HG02884 (cell line): ENCODE measurements at regions not wholly inside any gene's neighbourhood (a gene's known extent, or its start where the extent isn't known, plus 50 kb on each side); places are given as distances from the start of the nearest gene placed in this dataset.

Experiments used
- ATAC-seq: cut with Tn5 transposase; IDR thresholded peaks from one replicate; pipeline ENCODE4 v1.9.1; 2021; ENCODE audit warnings: mild to moderate bottlenecking, moderate library complexity; ENCODE audit not compliant: unreplicated experiment

GRCh38 chr1:181423301-181423918 lies 59.9 kb upstream of the CACNA1E start:
- ATAC-seq: no peak

- ATAC-seq: no peak
These were observed 58.4 kb upstream of the CACNA1E start for GRCh38 chr1:181424786-181425403.

- no peak for ATAC-seq
These were observed 57.8 kb upstream of the CACNA1E start for GRCh38 chr1:181425566-181425965.

- no peak for ATAC-seq
These were observed 53.9 kb upstream of the CACNA1E start for GRCh38 chr1:181429462-181429861.

GRCh38 chr1:181430015-181430885 lies 53.1 kb upstream of the CACNA1E start:
- ATAC-seq: peak; percentile 80
